PC-9 (cell line): ENCODE measurements at regions not wholly inside any gene's neighbourhood (a gene's known extent, or its start where the extent isn't known, plus 50 kb on each side); places are given as distances from the start of the nearest gene placed in this dataset.

ENCODE experiments used
- EZH2 ChIP-seq: fragments of 200-600 bp; sonication (generic); IDR thresholded peaks from 2 replicates; pipeline ENCODE4 v1.8.0; 2017; ENCODE audit warnings: antibody characterized with exemption, low read depth
- TF ChIP-seq, protein P1 (sequence below): fragments of 200-600 bp; sonication (generic); conservative IDR thresholded peaks from 2 replicates; pipeline ENCODE4 v1.6.1; 2017; ENCODE audit warnings: mixed run types, antibody characterized with exemption, mild to moderate bottlenecking, moderate library complexity

DNA sequence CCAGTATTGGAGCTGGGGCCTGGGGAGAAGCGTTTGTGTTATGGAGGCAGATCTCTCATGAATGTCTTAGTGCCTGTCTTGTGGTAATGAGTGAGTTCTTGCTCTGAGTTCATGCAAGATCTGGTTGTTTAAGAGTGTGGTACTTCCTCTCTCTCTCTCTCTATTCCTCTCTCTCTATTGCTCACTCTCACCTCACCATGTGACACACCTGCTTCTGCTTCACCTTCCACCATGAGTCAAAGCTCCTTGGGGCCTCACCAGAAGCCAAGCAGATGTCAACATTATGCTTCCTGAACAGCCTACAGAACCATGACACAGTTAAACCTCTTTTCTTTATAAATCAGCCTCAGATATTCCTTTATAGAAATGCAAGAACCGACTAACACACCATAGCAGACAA is 242.7 kb upstream of the ADRA1B start:
- TF ChIP-seq, protein P1, sequence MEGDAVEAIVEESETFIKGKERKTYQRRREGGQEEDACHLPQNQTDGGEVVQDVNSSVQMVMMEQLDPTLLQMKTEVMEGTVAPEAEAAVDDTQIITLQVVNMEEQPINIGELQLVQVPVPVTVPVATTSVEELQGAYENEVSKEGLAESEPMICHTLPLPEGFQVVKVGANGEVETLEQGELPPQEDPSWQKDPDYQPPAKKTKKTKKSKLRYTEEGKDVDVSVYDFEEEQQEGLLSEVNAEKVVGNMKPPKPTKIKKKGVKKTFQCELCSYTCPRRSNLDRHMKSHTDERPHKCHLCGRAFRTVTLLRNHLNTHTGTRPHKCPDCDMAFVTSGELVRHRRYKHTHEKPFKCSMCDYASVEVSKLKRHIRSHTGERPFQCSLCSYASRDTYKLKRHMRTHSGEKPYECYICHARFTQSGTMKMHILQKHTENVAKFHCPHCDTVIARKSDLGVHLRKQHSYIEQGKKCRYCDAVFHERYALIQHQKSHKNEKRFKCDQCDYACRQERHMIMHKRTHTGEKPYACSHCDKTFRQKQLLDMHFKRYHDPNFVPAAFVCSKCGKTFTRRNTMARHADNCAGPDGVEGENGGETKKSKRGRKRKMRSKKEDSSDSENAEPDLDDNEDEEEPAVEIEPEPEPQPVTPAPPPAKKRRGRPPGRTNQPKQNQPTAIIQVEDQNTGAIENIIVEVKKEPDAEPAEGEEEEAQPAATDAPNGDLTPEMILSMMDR: no peak
- TF ChIP-seq EZH2: no peak
